ENCODE measurements at regions not wholly inside any gene's neighbourhood (a gene's known extent, or its start where the extent isn't known, plus 50 kb on each side); places are given as distances from the start of the nearest gene placed in this dataset.

GRCh38 chr21:43364261-43364510, 62.7 kb downstream of the SIK1 start:
- DNase-seq = no peak

GRCh38 chr21:43363506-43364260, 63.2 kb downstream of the SIK1 start:
- DNase-seq = no peak

- no peak for DNase-seq
Observed at GRCh38 chr21:43362915-43363314, 64.0 kb downstream of the SIK1 start.

- DNase-seq = peak; percentile 92
Observed at GRCh38 chr21:43362321-43362791, 64.6 kb downstream of the SIK1 start.

GRCh38 chr21:43361493-43362296, 65.2 kb downstream of the SIK1 start:
- peak; percentile 86 for DNase-seq

GRCh38 chr21:43361127-43361492, 65.8 kb downstream of the SIK1 start:
- DNase-seq = peak; percentile 83

GRCh38 chr21:43360441-43361126, 66.3 kb downstream of the SIK1 start:
- no peak for DNase-seq

GRCh38 chr21:43358940-43359822, 67.8 kb downstream of the SIK1 start:
- DNase-seq = peak; percentile 58

- DNase-seq = no peak
Observed at GRCh38 chr21:43357715-43358430, 69.1 kb downstream of the SIK1 start.

GRCh38 chr21:43355925-43356289, 71.0 kb downstream of the SIK1 start:
- no peak for DNase-seq

GRCh38 chr21:43355266-43355924, 71.5 kb downstream of the SIK1 start:
- no peak for DNase-seq

- no peak for DNase-seq
Observed at GRCh38 chr21:43354666-43355065, 72.3 kb downstream of the SIK1 start.

- DNase-seq = no peak
Observed at GRCh38 chr21:43354026-43354420, 72.9 kb downstream of the SIK1 start.

- no peak for DNase-seq
Observed at GRCh38 chr21:43353282-43354025, 73.5 kb downstream of the SIK1 start.

GRCh38 chr21:43352568-43353281, 74.2 kb downstream of the SIK1 start:
- DNase-seq = no peak

- DNase-seq = no peak
Observed at GRCh38 chr21:43352154-43352537, 74.8 kb downstream of the SIK1 start.

GRCh38 chr21:43351501-43352153, 75.3 kb downstream of the SIK1 start:
- no peak for DNase-seq

GRCh38 chr21:43349644-43350043, 77.3 kb downstream of the SIK1 start:
- DNase-seq = no peak

GRCh38 chr21:43348801-43349261, 78.1 kb downstream of the SIK1 start:
- DNase-seq = no peak

Measured in tongue (tissue), 1 donor.